Medulla oblongata (tissue), 1 donor: ENCODE measurements at regions not wholly inside any gene's neighbourhood (a gene's known extent, or its start where the extent isn't known, plus 50 kb on each side); places are given as distances from the start of the nearest gene placed in this dataset.
A peak's percentile ranks its signal among the peaks of the same experiment; 100 is the strongest.
"Not testable (repeated sequence)": the region's sequence is repeated elsewhere in the genome, so short reads cannot be mapped to it uniquely, and the experiment has no call there.

Experiments
- DNase-seq: peaks from one replicate; pipeline ENCODE4 v3.0.0-alpha.2; 2015; ENCODE audit errors: extremely low spot score

- DNase-seq = no peak
Measured at GRCh38 chr14:83289896-83290295, 1756.2 kb upstream of the SEL1L start.

- DNase-seq = no peak
Measured at GRCh38 chr14:83290447-83290846, 1756.8 kb upstream of the SEL1L start.

- DNase-seq = no peak
Measured at GRCh38 chr14:83291714-83292113, 1758.1 kb upstream of the SEL1L start.

GRCh38 chr14:83294941-83295340, 1761.3 kb upstream of the SEL1L start:
- DNase-seq = no peak

GRCh38 chr14:83297361-83297760, 1763.7 kb upstream of the SEL1L start:
- no peak for DNase-seq

- not testable (repeated sequence) for DNase-seq
Measured at GRCh38 chr14:83298016-83298415, 1764.4 kb upstream of the SEL1L start.

GRCh38 chr14:83300476-83301064, 1766.9 kb upstream of the SEL1L start:
- peak; percentile 30 for DNase-seq

GRCh38 chr14:83301791-83302190, 1768.1 kb upstream of the SEL1L start:
- DNase-seq = no peak

GRCh38 chr14:83309211-83309610, 1775.6 kb upstream of the SEL1L start:
- no peak for DNase-seq

- no peak for DNase-seq
Measured at GRCh38 chr14:83309833-83310232, 1776.2 kb upstream of the SEL1L start.

- no peak for DNase-seq
Measured at GRCh38 chr14:83312511-83312910, 1778.9 kb upstream of the SEL1L start.

- DNase-seq = no peak
Measured at GRCh38 chr14:83314764-83315163, 1781.1 kb upstream of the SEL1L start.

GRCh38 chr14:83316356-83316755, 1782.7 kb upstream of the SEL1L start:
- no peak for DNase-seq

- DNase-seq = no peak
Measured at GRCh38 chr14:83320837-83321236, 1787.2 kb upstream of the SEL1L start.

GRCh38 chr14:83331513-83331912, 1797.9 kb upstream of the SEL1L start:
- DNase-seq = no peak

GRCh38 chr14:83342590-83342989, 1808.9 kb upstream of the SEL1L start:
- no peak for DNase-seq

- DNase-seq = no peak
Measured at GRCh38 chr14:83347874-83348273, 1814.2 kb upstream of the SEL1L start.

- DNase-seq = no peak
Measured at GRCh38 chr14:83355609-83356008, 1822.0 kb upstream of the SEL1L start.

GRCh38 chr14:83356080-83356479, 1822.4 kb upstream of the SEL1L start:
- DNase-seq = no peak

GRCh38 chr14:83372271-83372670, 1838.6 kb upstream of the SEL1L start:
- no peak for DNase-seq

GRCh38 chr14:83379436-83379835, 1845.8 kb upstream of the SEL1L start:
- DNase-seq = no peak

- no peak for DNase-seq
Measured at GRCh38 chr14:83384253-83384652, 1850.6 kb upstream of the SEL1L start.

- no peak for DNase-seq
Measured at GRCh38 chr14:83395321-83395720, 1861.7 kb upstream of the SEL1L start.

GRCh38 chr14:83416476-83416875, 1882.8 kb upstream of the SEL1L start:
- DNase-seq = no peak
